ENCODE measurements at regions not wholly inside any gene's neighbourhood (a gene's known extent, or its start where the extent isn't known, plus 50 kb on each side); places are given as distances from the start of the nearest gene placed in this dataset.

- no peaks in the 10 kb centered on the region for H3K79me2 ChIP-seq (ENCODE audit: low read length)
- no peak for DNase-seq
- H4K20me1 ChIP-seq (ENCODE audit: insufficient read depth, low read length): no peaks in the 10 kb centered on the region
- H3K9me2 ChIP-seq (replicated peaks; ENCODE audit: insufficient read depth, low read length): no peaks in the 10 kb centered on the region
- H3F3A ChIP-seq (ENCODE audit: insufficient read depth, low read length): no peaks in the 10 kb centered on the region
- no peak overlapping the region for H3K4me2 ChIP-seq (ENCODE audit: low read depth, low read length)
- no peak overlapping the region for H3K9ac ChIP-seq (ENCODE audit: low read length)
- no peaks in the 10 kb centered on the region for H3K4me1 ChIP-seq (ENCODE audit: low read length)
- no peak overlapping the region for H3K27ac ChIP-seq (ENCODE audit: low read length)
- no peaks in the 10 kb centered on the region for H3K36me3 ChIP-seq (replicated peaks; ENCODE audit: insufficient read depth, low read length)
- no peaks in the 10 kb centered on the region for H3K27me3 ChIP-seq (replicated peaks; ENCODE audit: insufficient read depth, low read length)
- no peak overlapping the region for H2AFZ ChIP-seq (ENCODE audit: low read length)
- TF ChIP-seq EZH2phosphoT487 (IDR thresholded peaks at IDR 0.05; ENCODE audit: low read length) (no peak), EZH2 (optimal IDR thresholded peaks at IDR 0.05; ENCODE audit: low read depth, low read length) (no peak), CTCF (IDR thresholded peaks at IDR 0.05; ENCODE audit: low read length) (no peak)
- no peak overlapping the region for H3K4me3 ChIP-seq (ENCODE audit: low read length)
- H3K9me3 ChIP-seq (replicated peaks; ENCODE audit: insufficient read depth, low read length): no peaks in the 10 kb centered on the region
Measured at GRCh38 chr2:123770996-123771720, 253.9 kb upstream of the CNTNAP5 start.

- Histone ChIP-seq H3K4me1 (ENCODE audit: low read length) (no peaks in the 10 kb centered on the region), H3K4me2 (ENCODE audit: low read depth, low read length) (no peak overlapping the region), H3K4me3 (ENCODE audit: low read length) (no peak overlapping the region), H3K9me2 (replicated peaks; ENCODE audit: insufficient read depth, low read length) (no peaks in the 10 kb centered on the region), H3K9me3 (replicated peaks; ENCODE audit: insufficient read depth, low read length) (no peaks in the 10 kb centered on the region), H3K27me3 (replicated peaks; ENCODE audit: insufficient read depth, low read length) (no peaks in the 10 kb centered on the region), H3K36me3 (replicated peaks; ENCODE audit: insufficient read depth, low read length) (no peaks in the 10 kb centered on the region), H2AFZ (ENCODE audit: low read length) (no peak overlapping the region), H3K27ac (ENCODE audit: low read length) (no peak overlapping the region), H3F3A (ENCODE audit: insufficient read depth, low read length) (no peaks in the 10 kb centered on the region), H3K79me2 (ENCODE audit: low read length) (no peaks in the 10 kb centered on the region), H4K20me1 (ENCODE audit: insufficient read depth, low read length) (no peaks in the 10 kb centered on the region), H3K9ac (ENCODE audit: low read length) (no peak overlapping the region)
- TF ChIP-seq EZH2 (optimal IDR thresholded peaks at IDR 0.05; ENCODE audit: low read depth, low read length): no peak
- TF ChIP-seq CTCF (IDR thresholded peaks at IDR 0.05; ENCODE audit: low read length): no peak
- no peak for TF ChIP-seq EZH2phosphoT487 (IDR thresholded peaks at IDR 0.05; ENCODE audit: low read length)
- no peak for DNase-seq
Measured at GRCh38 chr2:123771928-123772632, 253.0 kb upstream of the CNTNAP5 start.

- Histone ChIP-seq H3K9ac (ENCODE audit: low read length) (no peak overlapping the region), H3K4me2 (ENCODE audit: low read depth, low read length) (no peak overlapping the region), H4K20me1 (ENCODE audit: insufficient read depth, low read length) (no peaks in the 10 kb centered on the region), H3K9me2 (replicated peaks; ENCODE audit: insufficient read depth, low read length) (no peaks in the 10 kb centered on the region), H3K79me2 (ENCODE audit: low read length) (no peaks in the 10 kb centered on the region), H3K27ac (ENCODE audit: low read length) (no peak overlapping the region), H2AFZ (ENCODE audit: low read length) (no peak overlapping the region), H3F3A (ENCODE audit: insufficient read depth, low read length) (no peaks in the 10 kb centered on the region), H3K27me3 (replicated peaks; ENCODE audit: insufficient read depth, low read length) (no peaks in the 10 kb centered on the region), H3K9me3 (replicated peaks; ENCODE audit: insufficient read depth, low read length) (no peaks in the 10 kb centered on the region), H3K4me1 (ENCODE audit: low read length) (no peaks in the 10 kb centered on the region), H3K36me3 (replicated peaks; ENCODE audit: insufficient read depth, low read length) (no peaks in the 10 kb centered on the region), H3K4me3 (ENCODE audit: low read length) (no peak overlapping the region)
- TF ChIP-seq CTCF (IDR thresholded peaks at IDR 0.05; ENCODE audit: low read length) (no peak), EZH2 (optimal IDR thresholded peaks at IDR 0.05; ENCODE audit: low read depth, low read length) (no peak), EZH2phosphoT487 (IDR thresholded peaks at IDR 0.05; ENCODE audit: low read length) (no peak)
- no peak for DNase-seq
Measured at GRCh38 chr2:123777116-123777515, 248.0 kb upstream of the CNTNAP5 start.
